Epithelial cell of esophagus (primary cell): ENCODE measurements at regions not wholly inside any gene's neighbourhood (a gene's known extent, or its start where the extent isn't known, plus 50 kb on each side); places are given as distances from the start of the nearest gene placed in this dataset.
"Not testable (repeated sequence)": the region's sequence is repeated elsewhere in the genome, so short reads cannot be mapped to it uniquely, and the experiment has no call there.

Source experiments
- DNase-seq: peaks from one replicate; pipeline ENCODE4 v3.0.0; 2010; ENCODE audit warnings: low read depth
- H3K4me3 ChIP-seq: 2 replicates; pipeline ENCODE4 v1.5.1; 2011; ENCODE audit warnings: mild to moderate bottlenecking, low read length, control low read depth
- TF ChIP-seq, protein P1 (sequence below): IDR thresholded peaks from 2 replicates; pipeline ENCODE4 v1.5.1; 2011; ENCODE audit warnings: low read depth, mild to moderate bottlenecking, low read length, control low read depth, inconsistent platforms; ENCODE audit not compliant: insufficient read depth; ENCODE audit errors: missing control alignments

- H3K4me3 ChIP-seq, result no peak overlapping the region
- no peak for DNase-seq
- TF ChIP-seq, protein P1, sequence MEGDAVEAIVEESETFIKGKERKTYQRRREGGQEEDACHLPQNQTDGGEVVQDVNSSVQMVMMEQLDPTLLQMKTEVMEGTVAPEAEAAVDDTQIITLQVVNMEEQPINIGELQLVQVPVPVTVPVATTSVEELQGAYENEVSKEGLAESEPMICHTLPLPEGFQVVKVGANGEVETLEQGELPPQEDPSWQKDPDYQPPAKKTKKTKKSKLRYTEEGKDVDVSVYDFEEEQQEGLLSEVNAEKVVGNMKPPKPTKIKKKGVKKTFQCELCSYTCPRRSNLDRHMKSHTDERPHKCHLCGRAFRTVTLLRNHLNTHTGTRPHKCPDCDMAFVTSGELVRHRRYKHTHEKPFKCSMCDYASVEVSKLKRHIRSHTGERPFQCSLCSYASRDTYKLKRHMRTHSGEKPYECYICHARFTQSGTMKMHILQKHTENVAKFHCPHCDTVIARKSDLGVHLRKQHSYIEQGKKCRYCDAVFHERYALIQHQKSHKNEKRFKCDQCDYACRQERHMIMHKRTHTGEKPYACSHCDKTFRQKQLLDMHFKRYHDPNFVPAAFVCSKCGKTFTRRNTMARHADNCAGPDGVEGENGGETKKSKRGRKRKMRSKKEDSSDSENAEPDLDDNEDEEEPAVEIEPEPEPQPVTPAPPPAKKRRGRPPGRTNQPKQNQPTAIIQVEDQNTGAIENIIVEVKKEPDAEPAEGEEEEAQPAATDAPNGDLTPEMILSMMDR, result no peak
Measured at GRCh38 chrY:16645449-16645848, 1234.6 kb downstream of the CDY2B start.

- H3K4me3 ChIP-seq, result no peak overlapping the region
- DNase-seq, result peak; percentile 8
- TF ChIP-seq, protein P1, result no peak
Measured at GRCh38 chrY:16644270-16644800, 1235.7 kb downstream of the CDY2B start.

DNA sequence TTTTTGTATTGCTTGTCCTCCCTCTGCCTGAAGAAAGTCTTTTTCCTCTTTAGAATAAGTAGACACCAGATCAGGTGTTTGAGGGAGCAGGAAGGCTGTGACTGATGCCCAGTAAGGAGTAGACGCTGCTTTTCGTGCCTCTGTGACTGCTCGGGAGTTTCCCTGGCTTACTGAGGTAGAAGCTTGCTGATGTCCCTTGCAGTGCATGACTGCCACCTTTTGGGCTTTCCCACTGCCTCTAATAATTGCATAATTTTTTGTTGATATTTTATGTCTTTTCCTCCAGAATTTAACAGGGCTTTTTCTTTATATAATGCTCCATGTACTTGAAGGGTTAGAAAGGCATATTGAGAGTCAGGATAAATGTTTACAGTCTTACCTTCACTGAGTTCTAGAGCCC is 1240.2 kb downstream of the CDY2B start:
- H3K4me3 ChIP-seq, result no peak overlapping the region
- TF ChIP-seq, protein P1, result peak; percentile 51
- DNase-seq, result peak; percentile 60

DNA sequence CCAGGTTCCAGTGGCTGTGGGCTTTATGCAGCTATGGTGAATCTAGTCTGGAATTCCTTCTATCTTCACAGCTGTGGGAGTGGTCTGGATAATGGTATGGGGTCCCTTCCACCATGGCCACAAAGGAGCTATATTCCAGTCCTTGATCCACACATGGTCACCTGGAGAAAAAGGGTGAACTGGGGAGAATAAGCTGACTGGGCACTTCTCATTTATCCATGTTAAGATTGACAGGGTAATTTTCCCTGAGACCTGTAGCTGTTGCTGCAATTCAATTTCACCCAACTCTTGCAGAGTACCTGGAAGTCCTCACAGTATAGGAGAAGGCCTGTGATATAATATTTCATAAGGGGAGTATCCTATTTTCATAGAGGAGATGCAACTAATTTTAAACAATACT is 1241.3 kb downstream of the CDY2B start:
- DNase-seq, H3K4me3 ChIP-seq: not testable (repeated sequence)

- DNase-seq, result no peak
- TF ChIP-seq, protein P1, result no peak
- H3K4me3 ChIP-seq, result no peak overlapping the region
Measured at GRCh38 chrY:16636254-16636653, 1243.8 kb downstream of the CDY2B start.

- TF ChIP-seq, protein P1, result no peak
- no peak overlapping the region for H3K4me3 ChIP-seq
- DNase-seq, result peak; percentile 68
Measured at GRCh38 chrY:16629146-16629545, 1250.9 kb downstream of the CDY2B start.

- H3K4me3 ChIP-seq, result no peak overlapping the region
- peak; percentile 62 for DNase-seq
- TF ChIP-seq, protein P1, result no peak
Measured at GRCh38 chrY:16627122-16627521, 1252.9 kb downstream of the CDY2B start.
